OCI-LY3 (cell line): ENCODE measurements at regions not wholly inside any gene's neighbourhood (a gene's known extent, or its start where the extent isn't known, plus 50 kb on each side); places are given as distances from the start of the nearest gene placed in this dataset.

Experiments
- EZH2phosphoT487 ChIP-seq: fragments of 200-600 bp; shearing (Covaris generic); IDR thresholded peaks from 2 replicates; pipeline ENCODE4 v1.6.1; 2018; ENCODE audit warnings: antibody characterized with exemption, mixed run types, low read depth
- TF ChIP-seq, protein P1 (sequence below): fragments of 200-600, 300-600 bp; sonication (generic); IDR thresholded peaks from 2 replicates; pipeline ENCODE4 v1.5.1; 2014; ENCODE audit warnings: antibody characterized with exemption, low read length, low read depth

DNA sequence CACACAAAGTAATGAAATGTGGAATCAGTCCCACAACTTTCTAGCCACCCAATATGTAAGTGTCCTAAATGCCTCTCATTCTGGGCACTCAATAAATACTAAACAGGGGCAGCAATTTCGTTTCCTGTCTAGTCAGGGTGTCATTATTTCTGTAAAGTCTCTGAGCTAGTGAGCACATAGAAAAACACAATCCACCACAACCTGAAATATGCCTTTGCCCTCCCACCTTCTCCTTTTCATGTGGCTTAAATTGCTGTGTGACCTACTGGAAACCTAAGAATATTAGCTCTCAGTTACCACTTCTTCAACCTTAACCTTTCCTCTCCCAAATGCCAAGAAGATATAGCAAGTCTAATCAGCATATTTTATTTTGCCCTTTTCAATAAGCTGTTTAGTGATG is 456.3 kb upstream of the KCNMB2 start:
- TF ChIP-seq, protein P1, sequence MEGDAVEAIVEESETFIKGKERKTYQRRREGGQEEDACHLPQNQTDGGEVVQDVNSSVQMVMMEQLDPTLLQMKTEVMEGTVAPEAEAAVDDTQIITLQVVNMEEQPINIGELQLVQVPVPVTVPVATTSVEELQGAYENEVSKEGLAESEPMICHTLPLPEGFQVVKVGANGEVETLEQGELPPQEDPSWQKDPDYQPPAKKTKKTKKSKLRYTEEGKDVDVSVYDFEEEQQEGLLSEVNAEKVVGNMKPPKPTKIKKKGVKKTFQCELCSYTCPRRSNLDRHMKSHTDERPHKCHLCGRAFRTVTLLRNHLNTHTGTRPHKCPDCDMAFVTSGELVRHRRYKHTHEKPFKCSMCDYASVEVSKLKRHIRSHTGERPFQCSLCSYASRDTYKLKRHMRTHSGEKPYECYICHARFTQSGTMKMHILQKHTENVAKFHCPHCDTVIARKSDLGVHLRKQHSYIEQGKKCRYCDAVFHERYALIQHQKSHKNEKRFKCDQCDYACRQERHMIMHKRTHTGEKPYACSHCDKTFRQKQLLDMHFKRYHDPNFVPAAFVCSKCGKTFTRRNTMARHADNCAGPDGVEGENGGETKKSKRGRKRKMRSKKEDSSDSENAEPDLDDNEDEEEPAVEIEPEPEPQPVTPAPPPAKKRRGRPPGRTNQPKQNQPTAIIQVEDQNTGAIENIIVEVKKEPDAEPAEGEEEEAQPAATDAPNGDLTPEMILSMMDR = no peak
- TF ChIP-seq EZH2phosphoT487 = no peak
